ENCODE measurements at regions not wholly inside any gene's neighbourhood (a gene's known extent, or its start where the extent isn't known, plus 50 kb on each side); places are given as distances from the start of the nearest gene placed in this dataset.
"Not testable (repeated sequence)": the region's sequence is repeated elsewhere in the genome, so short reads cannot be mapped to it uniquely, and the experiment has no call there.

GRCh38 chr1:14347186-14347585, 251.3 kb upstream of the KAZN start:
- no peak for DNase-seq (ENCODE audit: low read depth)

- DNase-seq (ENCODE audit: low read depth) = no peak
Measured at GRCh38 chr1:14347776-14348175, 250.7 kb upstream of the KAZN start.

DNA sequence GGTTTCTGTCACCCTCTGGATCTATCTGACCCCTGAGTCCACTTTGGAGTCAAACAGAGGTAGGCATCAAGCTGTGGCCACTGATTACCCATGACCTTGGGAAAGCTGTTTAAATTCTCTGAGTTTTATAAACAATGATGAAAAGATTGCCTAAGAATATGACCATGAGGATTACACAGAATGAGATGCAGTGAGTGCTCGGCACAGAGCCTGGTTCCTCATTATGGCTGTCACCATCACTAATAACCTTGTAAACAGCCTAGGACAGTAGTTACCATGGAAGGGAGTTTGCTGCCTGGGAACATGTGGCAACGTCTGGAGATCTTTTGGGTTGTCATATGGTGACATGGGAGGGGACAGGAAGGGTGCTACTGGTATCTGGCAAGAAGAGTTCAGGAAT, 248.3 kb upstream of the KAZN start:
- DNase-seq (ENCODE audit: low read depth) = no peak

DNA sequence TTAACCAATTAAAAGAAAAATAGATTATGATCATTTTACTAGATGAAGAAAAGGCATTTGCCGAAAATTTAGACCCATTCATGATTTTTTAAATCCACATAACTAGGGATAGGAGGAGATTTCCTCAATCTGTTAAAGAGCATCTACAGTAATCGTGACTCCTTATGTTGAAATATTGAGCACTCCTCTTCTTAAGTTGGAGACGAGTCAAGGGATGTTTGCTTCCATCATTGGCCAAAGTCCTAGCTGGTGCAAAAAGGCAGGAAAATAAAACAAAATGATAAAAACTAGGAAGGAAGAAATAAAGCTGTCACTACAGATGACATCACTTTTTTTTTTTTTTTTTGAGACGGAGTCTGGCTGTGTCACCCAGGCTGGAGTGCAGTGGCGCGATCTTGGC, 245.6 kb upstream of the KAZN start:
- DNase-seq (ENCODE audit: low read depth) = no peak

DNA sequence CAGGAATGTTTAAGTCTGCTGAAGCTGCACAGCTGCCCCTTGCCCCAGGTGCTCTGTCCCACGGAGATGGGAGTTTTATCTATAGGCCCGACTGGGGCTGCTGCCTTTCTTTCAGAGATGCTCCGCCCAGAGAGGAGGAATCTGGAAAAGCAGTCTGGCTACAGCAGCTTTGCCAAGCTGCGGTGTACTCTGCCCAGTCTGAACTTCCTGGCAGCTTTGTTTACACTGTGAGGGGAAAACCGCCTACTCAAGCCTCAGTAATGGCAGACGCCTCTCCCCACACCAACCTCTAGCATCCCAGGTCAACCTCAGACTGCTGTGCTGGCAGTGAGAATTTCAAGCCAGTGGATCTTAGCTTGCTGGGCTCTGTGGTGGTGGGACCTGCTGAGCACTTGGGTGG, 237.5 kb upstream of the KAZN start:
- not testable (repeated sequence) for DNase-seq (ENCODE audit: low read depth)

GRCh38 chr1:14362331-14362730, 236.2 kb upstream of the KAZN start:
- no peak for DNase-seq (ENCODE audit: low read depth)

- no peak for DNase-seq (ENCODE audit: low read depth)
Measured at GRCh38 chr1:14363036-14363590, 235.4 kb upstream of the KAZN start.

- no peak for DNase-seq (ENCODE audit: low read depth)
Measured at GRCh38 chr1:14363707-14364413, 234.6 kb upstream of the KAZN start.

GRCh38 chr1:14365301-14365988, 233.0 kb upstream of the KAZN start:
- DNase-seq (ENCODE audit: low read depth) = no peak

DNA sequence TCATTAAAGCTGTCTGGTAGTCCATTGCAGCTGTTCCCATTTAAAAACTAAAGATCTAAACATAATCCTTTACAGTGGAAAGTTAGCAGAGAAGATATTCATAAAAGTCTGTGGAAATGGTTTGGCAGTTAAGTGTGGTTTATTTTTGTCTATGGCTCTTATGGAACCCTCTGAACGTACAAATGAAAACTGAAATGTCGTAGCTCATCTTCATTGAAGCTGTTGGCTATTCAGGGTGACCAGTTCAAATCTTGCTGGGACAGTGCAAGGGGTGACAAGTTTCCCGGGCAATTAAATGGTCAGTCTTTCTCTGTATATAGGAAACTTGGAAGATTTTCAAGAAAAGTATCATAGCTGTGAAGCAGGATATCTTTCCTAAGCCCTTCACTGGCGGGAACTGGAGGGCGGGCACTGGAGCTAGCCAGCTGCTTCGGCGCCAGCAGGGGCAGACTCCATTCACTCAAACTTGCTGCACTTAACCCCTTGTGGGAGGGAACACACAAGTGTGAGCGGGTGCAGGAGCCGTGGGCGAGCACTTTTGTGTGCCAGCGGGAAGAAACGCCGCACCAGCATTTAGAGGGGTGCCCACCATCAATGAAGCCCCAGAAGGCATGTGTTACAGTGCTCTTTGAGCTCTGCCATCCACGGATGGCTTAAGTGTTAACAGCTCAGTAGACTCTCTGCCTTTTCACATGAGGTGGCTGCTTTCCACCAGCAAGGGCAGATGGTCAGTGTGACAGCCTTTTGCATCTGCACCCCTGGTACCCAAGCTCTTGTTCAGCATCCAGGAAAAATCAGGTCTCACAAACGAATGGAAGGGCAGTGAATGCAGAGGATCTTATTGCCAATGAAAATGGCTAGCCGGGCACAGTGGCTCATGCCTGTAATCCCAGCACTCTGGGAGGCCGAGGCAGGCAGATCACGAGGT, 232.1 kb upstream of the KAZN start:
- no peak for DNase-seq (ENCODE audit: low read depth)

GRCh38 chr1:14367451-14367850, 231.0 kb upstream of the KAZN start:
- no peak for DNase-seq (ENCODE audit: low read depth)

GRCh38 chr1:14369526-14370213, 228.8 kb upstream of the KAZN start:
- no peak for DNase-seq (ENCODE audit: low read depth)

GRCh38 chr1:14371771-14372497, 226.6 kb upstream of the KAZN start:
- DNase-seq (ENCODE audit: low read depth) = no peak

DNA sequence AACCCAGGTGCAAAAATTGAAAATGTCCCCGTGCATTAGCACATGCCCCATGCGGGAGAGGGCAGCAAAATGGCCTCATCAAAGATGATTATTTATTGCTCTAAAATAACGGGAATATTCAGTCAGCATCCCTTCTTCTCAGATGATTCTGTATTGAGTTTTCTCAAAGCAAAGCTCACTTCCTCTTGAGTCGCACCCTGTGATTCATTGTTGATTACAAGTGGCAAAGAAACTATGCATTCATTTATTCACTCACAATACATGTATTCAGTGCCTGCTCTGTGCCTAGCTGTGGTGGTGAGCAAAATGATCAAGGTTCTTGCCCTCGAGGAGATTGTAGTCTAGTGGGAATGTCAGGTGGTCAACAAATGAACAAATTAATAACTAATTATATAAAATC, 226.0 kb upstream of the KAZN start:
- DNase-seq (ENCODE audit: low read depth) = no peak

GRCh38 chr1:14373081-14373758, 225.3 kb upstream of the KAZN start:
- no peak for DNase-seq (ENCODE audit: low read depth)

- DNase-seq (ENCODE audit: low read depth) = no peak
Measured at GRCh38 chr1:14375226-14375625, 223.3 kb upstream of the KAZN start.

GRCh38 chr1:14377386-14377785, 221.1 kb upstream of the KAZN start:
- DNase-seq (ENCODE audit: low read depth) = no peak

DNA sequence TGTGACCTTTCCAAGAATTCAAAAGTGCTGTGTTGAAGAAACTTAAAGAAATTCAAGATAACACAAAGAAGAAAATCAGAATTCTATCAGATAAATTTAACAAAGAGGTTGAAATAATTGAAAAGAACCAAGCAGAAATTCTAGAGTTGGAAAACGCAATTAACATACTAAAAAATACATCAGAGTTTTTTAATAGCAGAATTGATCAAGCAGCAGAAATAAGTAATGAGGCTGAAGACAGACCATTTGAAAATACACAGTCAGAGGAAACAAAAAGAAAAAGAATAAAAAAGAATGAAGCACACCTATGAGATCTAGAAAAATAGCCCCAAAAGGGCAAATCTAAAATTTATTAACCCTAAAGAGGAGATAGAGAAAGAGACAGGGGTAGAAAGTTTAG, 218.1 kb upstream of the KAZN start:
- DNase-seq (ENCODE audit: low read depth) = no peak

- no peak for DNase-seq (ENCODE audit: low read depth)
Measured at GRCh38 chr1:14390816-14391215, 207.7 kb upstream of the KAZN start.

DNA sequence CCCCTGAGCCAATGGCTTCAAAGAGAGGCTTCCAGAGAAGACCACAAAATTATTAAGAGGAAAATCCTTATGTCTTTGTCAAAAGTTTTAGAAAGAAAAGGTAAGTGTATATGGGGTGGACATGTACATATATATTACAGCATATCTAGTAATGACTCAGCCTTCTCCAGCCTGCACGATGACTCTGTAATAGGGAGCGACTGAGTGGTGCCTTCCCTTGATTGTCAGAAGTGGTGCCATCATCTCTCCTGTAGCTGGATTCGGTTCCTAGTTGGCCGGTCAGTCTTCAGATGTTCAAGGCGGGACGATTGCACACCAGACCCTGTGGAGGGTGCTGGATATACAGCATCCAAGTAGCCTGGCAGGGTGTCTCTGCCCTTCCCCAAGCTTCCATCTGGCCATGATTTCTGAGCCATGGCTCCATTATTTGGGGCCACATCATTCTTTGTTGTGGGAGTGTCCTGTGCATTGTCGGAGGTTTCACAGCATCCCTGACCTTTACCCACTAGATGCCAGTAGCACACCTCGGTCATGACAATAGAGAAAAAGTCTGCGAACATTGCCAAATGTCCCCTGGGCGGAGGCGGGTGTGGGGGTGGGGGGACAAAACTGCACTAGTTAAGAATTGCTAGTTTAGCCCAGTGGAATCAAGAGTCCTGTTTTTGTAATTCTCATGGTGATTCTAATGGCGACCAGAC, 206.2 kb upstream of the KAZN start:
- DNase-seq (ENCODE audit: low read depth) = no peak

All from T follicular helper cell (primary cell).